CD14-positive monocyte (primary cell): ENCODE measurements at regions not wholly inside any gene's neighbourhood (a gene's known extent, or its start where the extent isn't known, plus 50 kb on each side); places are given as distances from the start of the nearest gene placed in this dataset.

Source experiments
- DNase-seq, 3 donors: peaks; one replicate each; pipeline ENCODE4 v3.0.0-alpha.2; 2011 to 2022
- H2AFZ ChIP-seq: 2 replicates; pipeline ENCODE4 v1.6.0; 2012; ENCODE audit warnings: mild to moderate bottlenecking, low read depth, low read length, inconsistent platforms; ENCODE audit not compliant: insufficient read depth, poor library complexity, severe bottlenecking
- H3K27ac ChIP-seq, 2 donors: 1 replicate in 1 of 2; 2 replicates in 1 of 2; pipeline ENCODE4 v1.5.1; 2012 to 2013; ENCODE audit warnings: low read length in 2 of 2, control low read depth in 1 of 2, inconsistent platforms in 1 of 2, low read depth in 1 of 2, mild to moderate bottlenecking in 1 of 2
- H3K27me3 ChIP-seq, 2 donors: one replicate each; pipeline versions ENCODE4 v1.6.0 to v1.6.1; 2011 to 2013; ENCODE audit warnings: low read length in 2 of 2; ENCODE audit not compliant: control insufficient read depth in 2 of 2, insufficient read depth in 2 of 2
- H3K36me3 ChIP-seq, 2 donors: replicated peaks in 1 of 2; 1 replicate in 1 of 2; 2 replicates in 1 of 2; pipeline versions ENCODE4 v1.5.1 to v1.6.1; 2012 to 2013; ENCODE audit warnings: low read length in 2 of 2, control low read depth in 1 of 2, inconsistent platforms in 1 of 2, mild to moderate bottlenecking in 1 of 2; ENCODE audit not compliant: insufficient read depth in 2 of 2, control insufficient read depth in 1 of 2
- H3K4me1 ChIP-seq, 2 donors: 1 replicate in 1 of 2; 2 replicates in 1 of 2; pipeline versions ENCODE4 v1.5.1 to v1.6.1; 2012 to 2013; ENCODE audit warnings: low read length in 2 of 2, control low read depth in 1 of 2, inconsistent platforms in 1 of 2, mild to moderate bottlenecking in 1 of 2, moderate library complexity in 1 of 2; ENCODE audit not compliant: insufficient read depth in 2 of 2, control insufficient read depth in 1 of 2
- H3K4me2 ChIP-seq: replicated peaks from 2 replicates; pipeline ENCODE3; 2012; ENCODE audit warnings: low read length, moderate library complexity, mild to moderate bottlenecking; ENCODE audit not compliant: poor library complexity, severe bottlenecking; ENCODE audit errors: extremely low read depth
- H3K4me3 ChIP-seq, 3 experiments: fragments of 200-600 bp in 1 of 3; sonication (generic) in 1 of 3; replicated peaks in 1 of 3; 1 replicate in 2 of 3; 2 replicates in 1 of 3; pipeline ENCODE4 v1.5.1; 2011 to 2013; ENCODE audit warnings: low read length in 3 of 3, mild to moderate bottlenecking in 3 of 3, control low read depth in 2 of 3, low read depth in 2 of 3, inconsistent platforms in 1 of 3, moderate library complexity in 1 of 3
- H3K79me2 ChIP-seq: 2 replicates; pipeline ENCODE4 v1.6.0; 2012; ENCODE audit warnings: mild to moderate bottlenecking, control low read depth, inconsistent platforms, low read length, moderate library complexity; ENCODE audit not compliant: insufficient read depth
- H3K9ac ChIP-seq: 2 replicates; pipeline ENCODE4 v1.6.0; 2017; ENCODE audit warnings: low read length, mild to moderate bottlenecking; ENCODE audit not compliant: insufficient read depth, poor library complexity, severe bottlenecking
- H3K9me3 ChIP-seq, 2 donors: replicated peaks in 1 of 2; 1 replicate in 1 of 2; 2 replicates in 1 of 2; pipeline versions ENCODE4 v1.5.1 to v1.6.1; 2012 to 2013; ENCODE audit warnings: low read length in 2 of 2, control low read depth in 1 of 2; ENCODE audit not compliant: control insufficient read depth in 1 of 2, insufficient read depth in 1 of 2
- H4K20me1 ChIP-seq: 2 replicates; pipeline ENCODE4 v1.6.0; 2012; ENCODE audit warnings: mild to moderate bottlenecking, low read length, control low read depth, moderate library complexity; ENCODE audit not compliant: insufficient read depth
- H3K27ac Mint-ChIP-seq, 7 donors: one replicate each; pipeline ENCODE4 v1.8.0; 2020; ENCODE audit warnings: mild to moderate bottlenecking in 7 of 7, mixed read lengths in 7 of 7, moderate library complexity in 6 of 7, inconsistent platforms in 2 of 7
- H3K27me3 Mint-ChIP-seq, 3 donors: one replicate each; pipeline ENCODE4 v1.8.0; 2021 to 2022; ENCODE audit warnings: low read depth in 3 of 3, mild to moderate bottlenecking in 3 of 3, mixed read lengths in 3 of 3, moderate library complexity in 3 of 3, inconsistent platforms in 1 of 3
- H3K36me3 Mint-ChIP-seq, 2 donors: one replicate each; pipeline ENCODE4 v1.8.0; 2020; ENCODE audit warnings: mixed read lengths in 2 of 2, inconsistent platforms in 1 of 2, mild to moderate bottlenecking in 1 of 2
- H3K4me1 Mint-ChIP-seq: one replicate; pipeline ENCODE4 v1.8.0; 2020; ENCODE audit warnings: mild to moderate bottlenecking, mixed read lengths
- H3K4me3 Mint-ChIP-seq, 2 donors: one replicate each; pipeline ENCODE4 v1.8.0; 2020; ENCODE audit warnings: mild to moderate bottlenecking in 2 of 2, mixed read lengths in 2 of 2, moderate library complexity in 1 of 2
- H3K9me3 Mint-ChIP-seq, 7 donors: one replicate each; pipeline ENCODE4 v1.8.0; 2020 to 2022; ENCODE audit warnings: mixed read lengths in 7 of 7, mild to moderate bottlenecking in 6 of 7, moderate library complexity in 6 of 7, inconsistent platforms in 2 of 7
- WGBS: methylation state at CpG from one replicate; pipeline ENCODE4 v1.1.5; 2013; ENCODE audit warnings: missing lambda C conversion rate; ENCODE audit not compliant: insufficient coverage; 5-methylcytosine and 5-hydroxymethylcytosine counted together
- intact Hi-C, 2 donors: fragments of 100-400 bp; cut with micrococcal nuclease; formaldehyde crosslinking; loops; one replicate each; pipeline versions ENCODE4 v1.15.0 to v1.15.1; 2023
- TF ChIP-seq, protein P1 (sequence below): fragments of 200-600 bp; IDR thresholded peaks from one replicate; pipeline ENCODE4 v1.8.0; 2022; ENCODE audit warnings: antibody characterized with exemption, mild to moderate bottlenecking

GRCh38 chr6:150752409-150752808 is 113.1 kb upstream of the MTHFD1L start:
- H3K27me3 ChIP-seq, result no peaks in the 10 kb centered on the region
- H3K4me1 Mint-ChIP-seq, result no peaks in the 10 kb centered on the region
- no peak overlapping the region for H3K4me2 ChIP-seq
- peaks cover 3 to 11% (median 7%) of the 10 kb centered on the region in 3 donors for H3K27me3 Mint-ChIP-seq
- H3K4me3 ChIP-seq, result no peak overlapping the region
- no peaks in the 10 kb centered on the region for H3K9me3 ChIP-seq
- no peak overlapping the region for H3K4me3 Mint-ChIP-seq
- no peaks in the 10 kb centered on the region for H3K36me3 ChIP-seq
- H3K36me3 Mint-ChIP-seq, result no peaks in the 10 kb centered on the region
- DNase-seq, result no peak
- no peaks in the 10 kb centered on the region for H3K4me1 ChIP-seq
- intact Hi-C loops, result no loop called here
- H2AFZ ChIP-seq, result no peak overlapping the region
- H3K27ac ChIP-seq, result no peak overlapping the region
- TF ChIP-seq, protein P1, sequence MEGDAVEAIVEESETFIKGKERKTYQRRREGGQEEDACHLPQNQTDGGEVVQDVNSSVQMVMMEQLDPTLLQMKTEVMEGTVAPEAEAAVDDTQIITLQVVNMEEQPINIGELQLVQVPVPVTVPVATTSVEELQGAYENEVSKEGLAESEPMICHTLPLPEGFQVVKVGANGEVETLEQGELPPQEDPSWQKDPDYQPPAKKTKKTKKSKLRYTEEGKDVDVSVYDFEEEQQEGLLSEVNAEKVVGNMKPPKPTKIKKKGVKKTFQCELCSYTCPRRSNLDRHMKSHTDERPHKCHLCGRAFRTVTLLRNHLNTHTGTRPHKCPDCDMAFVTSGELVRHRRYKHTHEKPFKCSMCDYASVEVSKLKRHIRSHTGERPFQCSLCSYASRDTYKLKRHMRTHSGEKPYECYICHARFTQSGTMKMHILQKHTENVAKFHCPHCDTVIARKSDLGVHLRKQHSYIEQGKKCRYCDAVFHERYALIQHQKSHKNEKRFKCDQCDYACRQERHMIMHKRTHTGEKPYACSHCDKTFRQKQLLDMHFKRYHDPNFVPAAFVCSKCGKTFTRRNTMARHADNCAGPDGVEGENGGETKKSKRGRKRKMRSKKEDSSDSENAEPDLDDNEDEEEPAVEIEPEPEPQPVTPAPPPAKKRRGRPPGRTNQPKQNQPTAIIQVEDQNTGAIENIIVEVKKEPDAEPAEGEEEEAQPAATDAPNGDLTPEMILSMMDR, result no peak
- H3K9ac ChIP-seq, result no peak overlapping the region
- no peaks in the 10 kb centered on the region for H3K79me2 ChIP-seq
- H3K9me3 Mint-ChIP-seq, result no peaks in the 10 kb centered on the region
- 100% methylated on average over 1 of the region's 2 CpGs for WGBS
- H4K20me1 ChIP-seq, result no peaks in the 10 kb centered on the region
- no peak overlapping the region for H3K27ac Mint-ChIP-seq

- no peak overlapping the region for H3K4me3 Mint-ChIP-seq
- Histone ChIP-seq H3K9ac (no peak overlapping the region), H3K9me3 (no peaks in the 10 kb centered on the region), H3K4me2 (no peak overlapping the region), H3K4me3 (no peak overlapping the region), H3K27ac (no peak overlapping the region), H3K4me1 (no peaks in the 10 kb centered on the region), H3K79me2 (no peaks in the 10 kb centered on the region), H2AFZ (no peak overlapping the region), H3K36me3 (no peaks in the 10 kb centered on the region), H4K20me1 (no peaks in the 10 kb centered on the region), H3K27me3 (no peaks in the 10 kb centered on the region)
- H3K27me3 Mint-ChIP-seq, result peaks cover 3 to 8% (median 6%) of the 10 kb centered on the region in 3 donors
- intact Hi-C loops, result no loop called here
- no peak for DNase-seq
- H3K36me3 Mint-ChIP-seq, result no peaks in the 10 kb centered on the region
- H3K27ac Mint-ChIP-seq, result no peak overlapping the region
- H3K4me1 Mint-ChIP-seq, result no peaks in the 10 kb centered on the region
- TF ChIP-seq, protein P1, result no peak
- no peaks in the 10 kb centered on the region for H3K9me3 Mint-ChIP-seq
- 89% methylated on average over 13 of the region's 14 CpGs for WGBS
These were observed 112.0 kb upstream of the MTHFD1L start for GRCh38 chr6:150753371-150754064.
